Liver (tissue), 3 donors: ENCODE measurements at regions not wholly inside any gene's neighbourhood (a gene's known extent, or its start where the extent isn't known, plus 50 kb on each side); places are given as distances from the start of the nearest gene placed in this dataset.

Experiments used
- FOXA2 ChIP-seq: IDR thresholded peaks from 2 replicates; pipeline ENCODE4 v1.6.1; 2016; ENCODE audit warnings: antibody characterized with exemption
- JUND ChIP-seq, 2 donors: IDR thresholded peaks; 2 replicates each; pipeline ENCODE4 v1.6.1; 2016; ENCODE audit warnings: antibody characterized with exemption in 2 of 2
- NR2F2 ChIP-seq: IDR thresholded peaks from 2 replicates; pipeline ENCODE4 v1.6.1; 2016; ENCODE audit warnings: antibody characterized with exemption
- RAD21 ChIP-seq, 2 donors: IDR thresholded peaks; 2 replicates each; pipeline ENCODE4 v1.6.1; 2016; ENCODE audit warnings: antibody characterized with exemption in 2 of 2, mild to moderate bottlenecking in 2 of 2
- REST ChIP-seq: IDR thresholded peaks from 2 replicates; pipeline ENCODE4 v1.6.1; 2016; ENCODE audit warnings: antibody characterized with exemption, mild to moderate bottlenecking
- RXRA ChIP-seq, 2 donors: IDR thresholded peaks; 2 replicates each; pipeline ENCODE4 v1.6.1; 2017 to 2018; ENCODE audit warnings: antibody characterized with exemption in 2 of 2, mild to moderate bottlenecking in 1 of 2
- SP1 ChIP-seq: IDR thresholded peaks from 2 replicates; pipeline ENCODE4 v1.6.1; 2018; ENCODE audit warnings: antibody characterized with exemption, mild to moderate bottlenecking
- TAF1 ChIP-seq: conservative IDR thresholded peaks from 2 replicates; pipeline ENCODE4 v1.6.1; 2016; ENCODE audit warnings: antibody characterized with exemption, mild to moderate bottlenecking
- YY1 ChIP-seq: IDR thresholded peaks from 2 replicates; pipeline ENCODE4 v1.6.1; 2016; ENCODE audit warnings: antibody characterized with exemption, mild to moderate bottlenecking
- ZBTB33 ChIP-seq: IDR thresholded peaks from 2 replicates; pipeline ENCODE4 v1.6.1; 2016; ENCODE audit warnings: antibody characterized with exemption
- TF ChIP-seq, protein P1 (sequence below): fragments of 150-350 bp; IDR thresholded peaks from 2 replicates; pipeline ENCODE4 v1.5.1; 2017; ENCODE audit warnings: improper control_type of control experiment, low read depth, low read length; ENCODE audit not compliant: missing input control
- TF ChIP-seq, protein P2 (sequence below): IDR thresholded peaks from 2 replicates; pipeline ENCODE4 v1.6.1; 2016; ENCODE audit warnings: antibody characterized with exemption
- donor health status: healthy.
- donor health status: healthy.

DNA sequence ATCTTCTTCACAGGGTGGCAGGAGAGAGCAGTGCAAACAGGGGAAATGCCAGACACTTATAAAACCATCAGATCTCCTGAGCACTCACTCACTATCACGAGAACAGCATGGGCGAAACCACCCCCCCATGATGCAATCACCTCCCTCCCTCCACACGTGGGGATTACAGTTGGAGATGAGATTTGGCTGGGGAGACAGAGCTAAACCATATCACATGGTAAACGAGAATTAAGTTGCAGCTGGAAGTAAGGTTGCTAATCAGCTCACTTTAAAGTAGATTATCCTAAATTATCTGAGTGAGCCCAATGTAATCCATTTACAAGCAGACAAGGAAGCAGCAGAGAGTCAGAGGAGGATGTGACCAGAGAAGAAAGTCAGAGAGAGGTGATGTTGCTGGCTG is 102.2 kb upstream of the IPO5 start:
- TF ChIP-seq, protein P1, sequence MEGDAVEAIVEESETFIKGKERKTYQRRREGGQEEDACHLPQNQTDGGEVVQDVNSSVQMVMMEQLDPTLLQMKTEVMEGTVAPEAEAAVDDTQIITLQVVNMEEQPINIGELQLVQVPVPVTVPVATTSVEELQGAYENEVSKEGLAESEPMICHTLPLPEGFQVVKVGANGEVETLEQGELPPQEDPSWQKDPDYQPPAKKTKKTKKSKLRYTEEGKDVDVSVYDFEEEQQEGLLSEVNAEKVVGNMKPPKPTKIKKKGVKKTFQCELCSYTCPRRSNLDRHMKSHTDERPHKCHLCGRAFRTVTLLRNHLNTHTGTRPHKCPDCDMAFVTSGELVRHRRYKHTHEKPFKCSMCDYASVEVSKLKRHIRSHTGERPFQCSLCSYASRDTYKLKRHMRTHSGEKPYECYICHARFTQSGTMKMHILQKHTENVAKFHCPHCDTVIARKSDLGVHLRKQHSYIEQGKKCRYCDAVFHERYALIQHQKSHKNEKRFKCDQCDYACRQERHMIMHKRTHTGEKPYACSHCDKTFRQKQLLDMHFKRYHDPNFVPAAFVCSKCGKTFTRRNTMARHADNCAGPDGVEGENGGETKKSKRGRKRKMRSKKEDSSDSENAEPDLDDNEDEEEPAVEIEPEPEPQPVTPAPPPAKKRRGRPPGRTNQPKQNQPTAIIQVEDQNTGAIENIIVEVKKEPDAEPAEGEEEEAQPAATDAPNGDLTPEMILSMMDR = no peak
- no peak for TF ChIP-seq ZBTB33
- no peak for TF ChIP-seq RXRA (IDR thresholded peaks at IDR 0.05)
- TF ChIP-seq REST = no peak
- TF ChIP-seq, protein P2, sequence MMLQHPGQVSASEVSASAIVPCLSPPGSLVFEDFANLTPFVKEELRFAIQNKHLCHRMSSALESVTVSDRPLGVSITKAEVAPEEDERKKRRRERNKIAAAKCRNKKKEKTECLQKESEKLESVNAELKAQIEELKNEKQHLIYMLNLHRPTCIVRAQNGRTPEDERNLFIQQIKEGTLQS = no peak
- no peak for TF ChIP-seq SP1
- no peak for TF ChIP-seq FOXA2
- TF ChIP-seq NR2F2 = no peak
- no peak for TF ChIP-seq TAF1
- no peak for TF ChIP-seq JUND (IDR thresholded peaks at IDR 0.05)
- no peak for TF ChIP-seq RAD21 (IDR thresholded peaks at IDR 0.05)
- no peak for TF ChIP-seq YY1
